ENCODE measurements at regions not wholly inside any gene's neighbourhood (a gene's known extent, or its start where the extent isn't known, plus 50 kb on each side); places are given as distances from the start of the nearest gene placed in this dataset.

DNA sequence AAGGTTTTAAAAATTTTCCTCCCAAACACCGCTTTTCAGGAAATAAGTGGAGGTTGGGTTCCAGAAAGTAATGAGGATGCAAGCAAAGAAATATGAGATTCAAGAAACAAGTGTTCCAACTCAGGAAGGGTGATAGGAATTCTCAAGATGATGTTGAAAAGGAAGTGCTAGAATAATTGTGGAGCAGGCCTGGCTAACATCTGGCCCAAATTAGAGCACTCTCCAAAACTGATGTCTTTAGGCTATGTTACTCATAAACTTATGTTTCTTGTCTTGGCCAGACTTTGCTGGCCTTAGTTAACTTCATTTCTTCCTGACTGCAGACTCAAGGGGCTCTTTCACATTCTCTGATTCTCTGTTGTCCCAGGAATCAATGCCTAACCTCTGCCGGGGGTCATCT, 116.3 kb downstream of the TMTC3 start:
- DNase-seq (ENCODE audit: low spot score): no peak
- TF ChIP-seq EZH2 (IDR thresholded peaks at IDR 0.05; ENCODE audit: borderline replicate concordance, low read depth, low read length, poor library complexity, severe bottlenecking): no peak
- TF ChIP-seq, protein P1, sequence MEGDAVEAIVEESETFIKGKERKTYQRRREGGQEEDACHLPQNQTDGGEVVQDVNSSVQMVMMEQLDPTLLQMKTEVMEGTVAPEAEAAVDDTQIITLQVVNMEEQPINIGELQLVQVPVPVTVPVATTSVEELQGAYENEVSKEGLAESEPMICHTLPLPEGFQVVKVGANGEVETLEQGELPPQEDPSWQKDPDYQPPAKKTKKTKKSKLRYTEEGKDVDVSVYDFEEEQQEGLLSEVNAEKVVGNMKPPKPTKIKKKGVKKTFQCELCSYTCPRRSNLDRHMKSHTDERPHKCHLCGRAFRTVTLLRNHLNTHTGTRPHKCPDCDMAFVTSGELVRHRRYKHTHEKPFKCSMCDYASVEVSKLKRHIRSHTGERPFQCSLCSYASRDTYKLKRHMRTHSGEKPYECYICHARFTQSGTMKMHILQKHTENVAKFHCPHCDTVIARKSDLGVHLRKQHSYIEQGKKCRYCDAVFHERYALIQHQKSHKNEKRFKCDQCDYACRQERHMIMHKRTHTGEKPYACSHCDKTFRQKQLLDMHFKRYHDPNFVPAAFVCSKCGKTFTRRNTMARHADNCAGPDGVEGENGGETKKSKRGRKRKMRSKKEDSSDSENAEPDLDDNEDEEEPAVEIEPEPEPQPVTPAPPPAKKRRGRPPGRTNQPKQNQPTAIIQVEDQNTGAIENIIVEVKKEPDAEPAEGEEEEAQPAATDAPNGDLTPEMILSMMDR (conservative IDR thresholded peaks at IDR 0.05; ENCODE audit: low read depth, low read length): no peak
- Histone ChIP-seq H3K27ac (ENCODE audit: low read depth, low read length, poor library complexity, severe bottlenecking) (no peak overlapping the region), H3K4me1 (ENCODE audit: insufficient read depth, low read length, poor library complexity, severe bottlenecking) (peaks cover 8% of the 10 kb centered on the region), H3K4me3 (ENCODE audit: low read depth, low read length, poor library complexity, severe bottlenecking) (no peak overlapping the region), H3K27me3 (replicated peaks; ENCODE audit: insufficient read depth, low read depth, low read length, poor library complexity) (no peaks in the 10 kb centered on the region), H3K36me3 (ENCODE audit: insufficient read depth, low read length, poor library complexity, severe bottlenecking) (no peaks in the 10 kb centered on the region), H3K9me3 (ENCODE audit: low read depth, low read length, poor library complexity, severe bottlenecking) (no peaks in the 10 kb centered on the region)
- POLR2A ChIA-PET (ENCODE audit: low non-redundant PET): no interaction called here
- CTCF ChIA-PET: no interaction called here
- BruUV-seq (replicated peaks): no TSS peak
- intact Hi-C loops (cut with micrococcal nuclease; ENCODE audit: unreplicated experiment): no loop called here

GRCh38 chr12:88266806-88267360, 124.8 kb downstream of the TMTC3 start:
- ChIA-PET POLR2A (ENCODE audit: low non-redundant PET) (no interaction called here), CTCF (no interaction called here)
- no peaks in the 10 kb centered on the region for H3K9me3 ChIP-seq (ENCODE audit: low read depth, low read length, poor library complexity, severe bottlenecking)
- no peaks in the 10 kb centered on the region for H3K4me1 ChIP-seq (ENCODE audit: insufficient read depth, low read length, poor library complexity, severe bottlenecking)
- TF ChIP-seq, protein P1 (conservative IDR thresholded peaks at IDR 0.05; ENCODE audit: low read depth, low read length): no peak
- no peak for TF ChIP-seq EZH2 (IDR thresholded peaks at IDR 0.05; ENCODE audit: borderline replicate concordance, low read depth, low read length, poor library complexity, severe bottlenecking)
- no peaks in the 10 kb centered on the region for H3K27me3 ChIP-seq (replicated peaks; ENCODE audit: insufficient read depth, low read depth, low read length, poor library complexity)
- H3K36me3 ChIP-seq (ENCODE audit: insufficient read depth, low read length, poor library complexity, severe bottlenecking): no peaks in the 10 kb centered on the region
- BruUV-seq (replicated peaks): no TSS peak
- intact Hi-C loops (cut with micrococcal nuclease; ENCODE audit: unreplicated experiment): no loop called here
- no peak for DNase-seq (ENCODE audit: low spot score)
- H3K27ac ChIP-seq (ENCODE audit: low read depth, low read length, poor library complexity, severe bottlenecking): no peak overlapping the region
- no peak overlapping the region for H3K4me3 ChIP-seq (ENCODE audit: low read depth, low read length, poor library complexity, severe bottlenecking)

GRCh38 chr12:88267630-88268029, 125.5 kb downstream of the TMTC3 start:
- POLR2A ChIA-PET (ENCODE audit: low non-redundant PET): no interaction called here
- CTCF ChIA-PET: no interaction called here
- Histone ChIP-seq H3K4me1 (ENCODE audit: insufficient read depth, low read length, poor library complexity, severe bottlenecking) (no peaks in the 10 kb centered on the region), H3K27ac (ENCODE audit: low read depth, low read length, poor library complexity, severe bottlenecking) (no peak overlapping the region), H3K9me3 (ENCODE audit: low read depth, low read length, poor library complexity, severe bottlenecking) (no peaks in the 10 kb centered on the region), H3K36me3 (ENCODE audit: insufficient read depth, low read length, poor library complexity, severe bottlenecking) (no peaks in the 10 kb centered on the region), H3K27me3 (replicated peaks; ENCODE audit: insufficient read depth, low read depth, low read length, poor library complexity) (no peaks in the 10 kb centered on the region), H3K4me3 (ENCODE audit: low read depth, low read length, poor library complexity, severe bottlenecking) (no peak overlapping the region)
- intact Hi-C loops (cut with micrococcal nuclease; ENCODE audit: unreplicated experiment): no loop called here
- DNase-seq (ENCODE audit: low spot score): no peak
- TF ChIP-seq, protein P1 (conservative IDR thresholded peaks at IDR 0.05; ENCODE audit: low read depth, low read length): no peak
- no peak for TF ChIP-seq EZH2 (IDR thresholded peaks at IDR 0.05; ENCODE audit: borderline replicate concordance, low read depth, low read length, poor library complexity, severe bottlenecking)
- BruUV-seq (replicated peaks): no TSS peak

Measured in A673 (cell line).